Skeletal muscle cell (primary cell): ENCODE measurements at regions not wholly inside any gene's neighbourhood (a gene's known extent, or its start where the extent isn't known, plus 50 kb on each side); places are given as distances from the start of the nearest gene placed in this dataset.
"Not testable (repeated sequence)": the region's sequence is repeated elsewhere in the genome, so short reads cannot be mapped to it uniquely, and the experiment has no call there.

Experiments
- DNase-seq: peaks from one replicate; pipeline ENCODE4 v3.0.0-alpha.2; 2010; ENCODE audit warnings: low read depth
- H3K4me3 ChIP-seq: 2 replicates; pipeline ENCODE4 v1.5.1; 2011; ENCODE audit warnings: low read depth, mild to moderate bottlenecking, control low read depth, low read length, moderate library complexity

GRCh38 chr4:100688368-100688767 is 170.5 kb upstream of the EMCN start:
- no peak for DNase-seq
- H3K4me3 ChIP-seq, result no peak overlapping the region

GRCh38 chr4:100682477-100683218 is 164.8 kb upstream of the EMCN start:
- DNase-seq, result no peak
- no peak overlapping the region for H3K4me3 ChIP-seq

GRCh38 chr4:100681289-100681688 is 163.5 kb upstream of the EMCN start:
- DNase-seq, result no peak

GRCh38 chr4:100679926-100680325 is 162.1 kb upstream of the EMCN start:
- no peak overlapping the region for H3K4me3 ChIP-seq
- no peak for DNase-seq

More at GRCh38 chr4:100681289-100681688, 163.5 kb upstream of the EMCN start:
- no peak overlapping the region for H3K4me3 ChIP-seq

GRCh38 chr4:100674976-100675375 is 157.2 kb upstream of the EMCN start:
- no peak overlapping the region for H3K4me3 ChIP-seq
- DNase-seq, result no peak

GRCh38 chr4:100657187-100657586 is 139.4 kb upstream of the EMCN start:
- no peak overlapping the region for H3K4me3 ChIP-seq
- DNase-seq, result peak; percentile 2

GRCh38 chr4:100651499-100652175 is 133.8 kb upstream of the EMCN start:
- no peak for DNase-seq

GRCh38 chr4:100649417-100649816 is 131.6 kb upstream of the EMCN start:
- no peak overlapping the region for H3K4me3 ChIP-seq
- no peak for DNase-seq

More at GRCh38 chr4:100651499-100652175, 133.8 kb upstream of the EMCN start:
- no peak overlapping the region for H3K4me3 ChIP-seq

GRCh38 chr4:100644150-100644549 is 126.3 kb upstream of the EMCN start:
- no peak for DNase-seq
- no peak overlapping the region for H3K4me3 ChIP-seq

GRCh38 chr4:100641336-100641735 is 123.5 kb upstream of the EMCN start:
- H3K4me3 ChIP-seq, result no peak overlapping the region
- no peak for DNase-seq

- H3K4me3 ChIP-seq, result no peak overlapping the region
- no peak for DNase-seq
These were observed 118.1 kb upstream of the EMCN start for GRCh38 chr4:100635899-100636298.

- no peak for DNase-seq
- H3K4me3 ChIP-seq, result no peak overlapping the region
These were observed 115.4 kb upstream of the EMCN start for GRCh38 chr4:100633269-100633668.

GRCh38 chr4:100632163-100632562 is 114.3 kb upstream of the EMCN start:
- DNase-seq, result no peak
- H3K4me3 ChIP-seq, result no peak overlapping the region

- H3K4me3 ChIP-seq, result no peak overlapping the region
- DNase-seq, result no peak
These were observed 113.6 kb upstream of the EMCN start for GRCh38 chr4:100631281-100631968.

- H3K4me3 ChIP-seq, result no peak overlapping the region
- no peak for DNase-seq
These were observed 112.5 kb upstream of the EMCN start for GRCh38 chr4:100630341-100630740.

- no peak for DNase-seq
- no peak overlapping the region for H3K4me3 ChIP-seq
These were observed 92.0 kb upstream of the EMCN start for GRCh38 chr4:100609810-100610209.

GRCh38 chr4:100608651-100609050 is 90.8 kb upstream of the EMCN start:
- H3K4me3 ChIP-seq, DNase-seq: not testable (repeated sequence)

GRCh38 chr4:100605144-100605543 is 87.3 kb upstream of the EMCN start:
- no peak overlapping the region for H3K4me3 ChIP-seq
- DNase-seq, result no peak

GRCh38 chr4:100593935-100594334 is 76.1 kb upstream of the EMCN start:
- no peak for DNase-seq
- H3K4me3 ChIP-seq, result no peak overlapping the region

- no peak for DNase-seq
- H3K4me3 ChIP-seq, result no peak overlapping the region
These were observed 73.5 kb upstream of the EMCN start for GRCh38 chr4:100591161-100591876.
